ENCODE measurements at regions not wholly inside any gene's neighbourhood (a gene's known extent, or its start where the extent isn't known, plus 50 kb on each side); places are given as distances from the start of the nearest gene placed in this dataset.
"Not testable (repeated sequence)": the region's sequence is repeated elsewhere in the genome, so short reads cannot be mapped to it uniquely, and the experiment has no call there.

GRCh38 chr3:115398506-115398905 is 224.8 kb upstream of the GAP43 start:
- no peak for DNase-seq

GRCh38 chr3:115399750-115400149 is 223.6 kb upstream of the GAP43 start:
- no peak for DNase-seq

GRCh38 chr3:115401298-115401697 is 222.0 kb upstream of the GAP43 start:
- DNase-seq: no peak

DNA sequence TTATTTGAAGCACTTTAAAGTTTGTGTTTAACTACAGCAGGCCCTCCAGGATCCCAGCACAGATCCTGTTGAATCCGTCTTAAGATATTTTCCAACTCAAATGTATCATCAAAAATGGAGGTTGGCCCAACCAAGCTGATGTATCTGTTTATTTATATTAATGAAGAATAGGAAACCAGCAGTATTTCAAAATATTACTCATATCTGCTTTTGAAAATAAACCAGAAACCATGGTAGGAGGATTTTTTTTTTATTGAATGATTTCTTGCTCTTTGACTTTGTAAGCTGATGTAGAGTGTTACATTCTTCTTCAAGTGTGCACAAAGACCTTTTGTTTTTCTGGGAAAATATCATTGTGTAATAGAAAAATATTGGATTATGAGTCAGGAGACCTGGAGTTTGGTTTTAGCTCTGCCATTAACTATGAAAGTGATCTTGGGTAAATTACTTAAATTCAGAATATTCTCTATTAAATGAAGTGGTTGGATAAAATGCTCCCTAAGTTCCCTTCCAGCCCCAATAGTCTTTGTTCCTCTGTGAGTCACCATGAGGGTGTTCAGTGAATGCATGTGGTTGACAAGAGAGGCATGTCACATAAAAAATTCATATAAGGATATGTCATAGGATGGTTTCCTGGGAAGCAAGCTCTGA is 221.3 kb upstream of the GAP43 start:
- DNase-seq: no peak

DNA sequence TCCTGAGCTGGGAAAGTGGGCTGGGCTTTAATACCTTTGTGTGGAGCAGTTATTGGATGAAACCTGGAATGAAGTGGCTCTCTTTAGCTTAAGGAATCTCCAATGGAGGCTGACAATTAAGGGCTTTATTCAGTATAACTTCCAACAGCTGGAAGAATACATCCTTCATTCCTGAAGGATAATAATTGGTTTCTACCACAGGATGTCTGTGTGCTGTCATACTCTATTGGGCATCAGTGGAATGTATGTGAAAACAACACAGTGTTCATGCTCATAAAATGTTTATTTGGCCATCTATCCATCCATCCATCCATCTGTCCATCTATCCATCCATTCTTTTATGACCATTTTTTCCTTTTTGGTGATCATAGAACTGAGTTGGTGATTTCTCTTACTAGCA is 220.7 kb upstream of the GAP43 start:
- DNase-seq: no peak

GRCh38 chr3:115403786-115404185 is 219.5 kb upstream of the GAP43 start:
- no peak for DNase-seq

- DNase-seq: no peak
Measured at GRCh38 chr3:115409596-115409995, 213.7 kb upstream of the GAP43 start.

GRCh38 chr3:115414610-115415009 is 208.7 kb upstream of the GAP43 start:
- not testable (repeated sequence) for DNase-seq

- no peak for DNase-seq
Measured at GRCh38 chr3:115415246-115415996, 207.9 kb upstream of the GAP43 start.

DNA sequence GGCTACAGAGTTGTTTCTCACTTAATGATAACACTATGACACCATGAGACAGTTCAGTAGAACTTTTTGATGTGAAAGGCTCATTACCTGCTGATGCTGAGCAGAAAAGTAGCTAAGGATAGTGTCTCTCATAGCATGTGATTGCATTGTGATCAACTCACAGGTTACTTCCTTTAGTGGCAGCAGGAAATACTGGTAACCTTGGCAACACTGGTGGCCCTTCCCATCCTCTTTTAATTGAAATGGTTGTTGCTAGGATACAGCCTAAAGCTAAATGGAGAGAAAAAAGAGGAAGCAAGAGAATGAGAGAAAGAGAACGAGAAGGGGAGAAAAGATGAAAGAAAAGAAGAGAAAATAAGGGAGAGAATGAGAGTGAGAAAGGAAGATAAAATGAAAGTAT is 204.7 kb upstream of the GAP43 start:
- DNase-seq: no peak

DNA sequence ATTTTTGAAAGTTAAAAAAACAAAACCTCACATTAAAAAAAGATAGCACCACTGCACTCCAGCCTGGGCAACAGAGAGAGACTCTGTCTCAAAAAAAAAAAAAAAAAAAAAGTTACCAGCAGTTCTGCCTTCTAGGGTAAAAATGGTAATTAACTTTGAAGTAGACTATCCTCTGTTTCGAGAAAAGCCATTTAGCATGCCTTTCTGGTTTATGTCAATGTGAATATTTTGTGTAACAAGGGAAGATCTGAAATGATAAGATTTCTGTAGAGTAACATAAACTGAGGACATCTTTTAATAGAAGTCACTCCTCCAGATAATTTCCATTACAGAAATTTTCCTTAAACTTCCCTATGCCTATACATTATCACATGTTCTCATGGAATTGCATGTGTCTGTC is 203.2 kb upstream of the GAP43 start:
- no peak for DNase-seq

DNA sequence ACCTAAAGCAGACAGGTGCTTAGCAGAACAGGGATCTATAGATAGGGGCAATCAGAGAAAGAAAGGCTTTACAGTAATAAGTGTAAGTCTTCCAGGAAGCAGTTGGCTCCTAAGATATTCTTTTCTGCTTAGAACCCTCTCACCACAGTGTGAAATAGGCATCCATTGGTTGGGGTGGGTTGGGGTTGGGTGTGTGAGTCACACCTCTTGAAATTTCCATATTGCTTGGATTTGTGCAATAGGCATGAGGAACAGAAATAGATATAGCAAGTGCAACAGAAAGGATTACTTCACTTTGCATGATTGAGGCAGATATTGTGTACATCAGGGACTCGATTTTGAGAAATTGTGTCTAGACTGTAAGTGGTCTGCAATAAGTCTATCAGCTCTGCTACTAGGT is 200.1 kb upstream of the GAP43 start:
- DNase-seq: no peak

DNA sequence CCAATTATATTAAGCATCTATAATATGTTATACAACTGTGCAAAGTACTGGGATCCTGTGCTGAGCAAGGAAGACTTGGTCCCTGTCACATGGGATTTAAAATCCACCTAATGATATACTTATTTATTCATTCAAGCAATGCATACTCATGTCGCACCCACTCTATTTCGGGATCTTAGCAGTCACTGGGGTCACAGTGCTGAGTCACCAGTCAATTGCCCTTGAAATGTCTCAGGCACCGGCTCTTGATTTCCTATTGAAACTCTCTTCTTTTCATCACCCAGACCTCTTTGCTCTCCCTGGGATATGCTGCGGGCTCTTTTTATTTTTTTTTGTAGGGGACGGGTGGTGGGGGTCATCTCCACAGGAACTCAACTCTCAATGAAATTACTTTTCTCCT is 194.5 kb upstream of the GAP43 start:
- no peak for DNase-seq

- DNase-seq: no peak
Measured at GRCh38 chr3:115436767-115437301, 186.5 kb upstream of the GAP43 start.

GRCh38 chr3:115438799-115439198 is 184.5 kb upstream of the GAP43 start:
- no peak for DNase-seq

DNA sequence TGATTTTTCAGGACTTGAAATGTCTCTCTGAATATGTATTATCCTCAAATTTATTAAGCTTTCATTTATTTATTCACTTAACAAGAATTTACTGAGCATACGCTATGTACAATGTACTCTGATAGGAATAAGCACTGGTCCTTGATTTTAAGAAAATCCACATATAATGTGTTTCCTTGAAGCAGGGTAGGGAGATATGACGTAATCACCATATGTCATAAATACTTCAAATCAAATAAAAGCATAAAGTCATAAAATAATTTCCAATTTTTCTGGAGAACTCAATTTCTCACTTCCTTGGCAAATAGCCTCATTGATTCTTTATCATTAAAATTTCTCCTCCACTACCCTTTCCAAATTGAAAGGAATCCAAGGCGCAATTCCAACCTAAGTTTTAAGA is 177.8 kb upstream of the GAP43 start:
- DNase-seq: no peak

- no peak for DNase-seq
Measured at GRCh38 chr3:115448851-115449250, 174.5 kb upstream of the GAP43 start.

- no peak for DNase-seq
Measured at GRCh38 chr3:115450036-115450435, 173.3 kb upstream of the GAP43 start.

- no peak for DNase-seq
Measured at GRCh38 chr3:115464036-115464435, 159.3 kb upstream of the GAP43 start.

DNA sequence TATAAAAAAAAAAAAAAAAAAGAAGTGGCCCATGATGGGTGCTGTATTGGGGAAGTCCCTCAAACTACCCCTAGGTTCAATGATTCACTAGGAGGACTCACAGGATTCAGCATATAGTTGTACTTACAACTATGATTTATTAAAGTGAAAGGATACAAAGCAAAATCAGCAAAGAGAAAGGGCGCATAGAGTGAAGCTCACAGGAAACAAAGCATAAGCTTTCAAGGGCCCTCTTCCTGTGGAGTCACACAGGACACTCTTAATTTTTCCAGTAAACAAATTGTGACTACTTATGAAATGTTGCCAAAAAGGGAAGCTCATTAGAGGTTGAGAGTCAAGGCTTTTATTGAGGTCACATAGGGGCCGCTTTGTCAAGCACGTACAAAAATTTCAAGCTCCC is 153.7 kb upstream of the GAP43 start:
- no peak for DNase-seq

GRCh38 chr3:115470254-115470653 is 153.1 kb upstream of the GAP43 start:
- DNase-seq: no peak

GRCh38 chr3:115475178-115476041 is 147.9 kb upstream of the GAP43 start:
- DNase-seq: no peak

DNA sequence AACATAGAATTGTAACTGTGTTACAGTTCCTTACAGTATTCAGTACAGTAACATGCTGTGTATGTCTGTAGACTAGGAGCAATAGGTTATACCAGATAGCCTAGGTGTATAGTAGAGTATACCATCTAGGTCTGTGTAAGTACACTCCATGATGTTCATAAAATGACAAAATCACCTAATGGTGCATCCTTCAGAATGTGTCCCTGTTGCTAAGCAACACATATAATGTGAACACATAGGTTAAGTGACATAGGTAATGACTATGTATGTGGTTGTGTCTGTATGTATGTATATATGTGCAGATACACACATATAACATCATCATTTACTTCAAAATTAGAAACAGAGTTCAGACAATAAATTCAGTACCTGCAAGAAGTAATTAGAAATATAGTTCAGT is 146.8 kb upstream of the GAP43 start:
- no peak for DNase-seq

DNA sequence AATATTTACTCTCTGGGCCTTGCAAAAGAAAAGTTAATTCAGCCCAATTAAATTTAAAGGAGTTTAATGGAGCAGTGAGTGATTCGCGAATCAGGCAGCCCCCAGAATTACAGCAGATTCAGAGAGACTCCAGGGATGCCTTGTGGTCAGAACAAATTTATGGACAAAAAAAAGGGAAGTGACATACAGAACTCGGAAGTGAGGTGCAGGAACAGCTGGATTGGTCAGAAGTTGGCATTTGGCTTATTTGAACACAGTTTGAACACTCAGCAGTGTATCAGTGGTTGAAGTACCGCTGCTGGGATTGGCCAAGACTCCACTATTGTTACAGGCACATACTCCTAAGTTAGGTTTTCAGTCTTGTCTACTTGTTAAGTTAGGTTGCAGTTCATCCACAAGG is 145.0 kb upstream of the GAP43 start:
- DNase-seq: no peak

All from AML-193 (cell line).